Tibial artery (tissue), 4 donors: ENCODE measurements at regions not wholly inside any gene's neighbourhood (a gene's known extent, or its start where the extent isn't known, plus 50 kb on each side); places are given as distances from the start of the nearest gene placed in this dataset.

Source experiments
- DNase-seq, 2 donors: peaks; one replicate each; pipeline ENCODE4 v3.0.0-alpha.2; 2019
- H3K27ac ChIP-seq, 2 donors: fragments of 200-600 bp; sonication (generic) in 1 of 2; 1 replicate in 1 of 2; 2 replicates in 1 of 2; pipeline ENCODE4 v1.5.1; 2018 to 2019; ENCODE audit warnings: mild to moderate bottlenecking in 1 of 2
- H3K27me3 ChIP-seq, 2 donors: fragments of 200-600 bp; sonication (generic) in 1 of 2; one replicate each; pipeline versions ENCODE4 v1.5.1 to v1.6.0; 2016 to 2019
- H3K36me3 ChIP-seq, 3 donors: fragments of 200-600 bp; sonication (generic) in 2 of 3; one replicate each; pipeline ENCODE4 v1.5.1; 2016 to 2019; ENCODE audit warnings: mild to moderate bottlenecking in 2 of 3
- H3K4me1 ChIP-seq, 4 donors: fragments of 200-600 bp; sonication (generic) in 2 of 4; 1 replicate in 3 of 4; 2 replicates in 1 of 4; pipeline ENCODE4 v1.5.1; 2016 to 2019
- H3K4me3 ChIP-seq, 2 donors: fragments of 200-600 bp; sonication (generic) in 1 of 2; 1 replicate in 1 of 2; 2 replicates in 1 of 2; pipeline ENCODE4 v1.5.1; 2018 to 2019; ENCODE audit warnings: mild to moderate bottlenecking in 2 of 2
- H3K9me3 ChIP-seq, 3 donors: fragments of 200-600 bp; sonication (generic) in 1 of 3; one replicate each; pipeline ENCODE4 v1.5.1; 2016 to 2019
- intact Hi-C: fragments of 100-400 bp; cut with DNase I; formaldehyde crosslinking; loops from one replicate; pipeline ENCODE4 v1.15.0; 2023; ENCODE audit warnings: low total_unique reads
- TF ChIP-seq, protein P1 (sequence below), 2 experiments: fragments of 200-600 bp in 1 of 2; fragments of 450-650 bp in 1 of 2; IDR thresholded peaks; one replicate each; pipeline ENCODE4 v1.5.1; 2017 to 2019; ENCODE audit warnings: antibody characterized with exemption in 2 of 2, mild to moderate bottlenecking in 1 of 2, moderate library complexity in 1 of 2

DNA sequence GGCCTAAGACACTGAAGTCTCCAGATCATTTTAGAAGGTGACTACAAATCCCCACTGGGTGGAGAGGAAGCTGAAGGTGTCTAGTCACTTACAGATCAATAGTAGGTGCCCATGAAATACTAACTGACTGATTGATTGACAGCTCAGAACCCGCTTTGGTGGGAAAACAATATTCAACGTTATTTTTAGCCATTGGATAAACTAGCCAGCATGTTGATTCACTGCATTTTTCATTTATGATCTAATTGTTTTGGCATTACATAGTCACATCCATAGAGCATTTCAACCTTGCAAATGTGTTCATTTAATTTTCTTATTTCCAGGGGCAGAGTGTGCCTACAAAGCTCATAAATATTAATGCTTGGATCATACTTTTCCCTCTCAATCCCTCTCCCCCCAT, 162.3 kb downstream of the MREG start:
- intact Hi-C loops = no loop called here
- TF ChIP-seq, protein P1, sequence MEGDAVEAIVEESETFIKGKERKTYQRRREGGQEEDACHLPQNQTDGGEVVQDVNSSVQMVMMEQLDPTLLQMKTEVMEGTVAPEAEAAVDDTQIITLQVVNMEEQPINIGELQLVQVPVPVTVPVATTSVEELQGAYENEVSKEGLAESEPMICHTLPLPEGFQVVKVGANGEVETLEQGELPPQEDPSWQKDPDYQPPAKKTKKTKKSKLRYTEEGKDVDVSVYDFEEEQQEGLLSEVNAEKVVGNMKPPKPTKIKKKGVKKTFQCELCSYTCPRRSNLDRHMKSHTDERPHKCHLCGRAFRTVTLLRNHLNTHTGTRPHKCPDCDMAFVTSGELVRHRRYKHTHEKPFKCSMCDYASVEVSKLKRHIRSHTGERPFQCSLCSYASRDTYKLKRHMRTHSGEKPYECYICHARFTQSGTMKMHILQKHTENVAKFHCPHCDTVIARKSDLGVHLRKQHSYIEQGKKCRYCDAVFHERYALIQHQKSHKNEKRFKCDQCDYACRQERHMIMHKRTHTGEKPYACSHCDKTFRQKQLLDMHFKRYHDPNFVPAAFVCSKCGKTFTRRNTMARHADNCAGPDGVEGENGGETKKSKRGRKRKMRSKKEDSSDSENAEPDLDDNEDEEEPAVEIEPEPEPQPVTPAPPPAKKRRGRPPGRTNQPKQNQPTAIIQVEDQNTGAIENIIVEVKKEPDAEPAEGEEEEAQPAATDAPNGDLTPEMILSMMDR (IDR thresholded peaks at IDR 0.05) = no peak
- Histone ChIP-seq H3K27me3 (no peaks in the 10 kb centered on the region), H3K4me1 (peaks cover 0 to 42% (median 18%) of the 10 kb centered on the region in 4 donors), H3K4me3 (no peak overlapping the region), H3K27ac (peak overlapping the region; percentile 59 to 72), H3K9me3 (no peaks in the 10 kb centered on the region), H3K36me3 (no peaks in the 10 kb centered on the region)
- no peak for DNase-seq

DNA sequence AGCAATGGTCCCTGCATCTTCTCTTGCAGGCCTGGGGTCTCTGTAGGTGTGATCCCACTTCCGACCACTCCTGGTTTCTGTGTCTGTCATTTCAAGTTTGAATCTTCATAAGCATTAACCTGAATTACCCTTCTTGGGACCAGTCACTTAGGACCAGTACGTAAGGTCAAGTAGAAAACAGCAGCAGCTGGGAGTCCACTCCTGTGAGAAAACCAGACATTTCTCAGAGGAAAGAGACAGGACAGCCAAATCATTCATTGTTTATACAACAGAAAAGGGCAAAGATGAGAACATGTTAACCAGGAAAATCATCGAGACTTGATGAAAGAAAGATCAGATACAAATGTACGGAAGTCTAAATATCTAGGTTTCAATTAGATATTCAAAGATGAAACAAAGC, 163.0 kb downstream of the MREG start:
- intact Hi-C loops = no loop called here
- peak overlapping the region; percentile 59 to 72 for H3K27ac ChIP-seq
- no peaks in the 10 kb centered on the region for H3K9me3 ChIP-seq
- peaks cover 0 to 42% (median 18%) of the 10 kb centered on the region in 4 donors for H3K4me1 ChIP-seq
- no peaks in the 10 kb centered on the region for H3K27me3 ChIP-seq
- DNase-seq = no peak
- H3K4me3 ChIP-seq = no peak overlapping the region
- no peaks in the 10 kb centered on the region for H3K36me3 ChIP-seq
- TF ChIP-seq, protein P1 (IDR thresholded peaks at IDR 0.05) = no peak

DNA sequence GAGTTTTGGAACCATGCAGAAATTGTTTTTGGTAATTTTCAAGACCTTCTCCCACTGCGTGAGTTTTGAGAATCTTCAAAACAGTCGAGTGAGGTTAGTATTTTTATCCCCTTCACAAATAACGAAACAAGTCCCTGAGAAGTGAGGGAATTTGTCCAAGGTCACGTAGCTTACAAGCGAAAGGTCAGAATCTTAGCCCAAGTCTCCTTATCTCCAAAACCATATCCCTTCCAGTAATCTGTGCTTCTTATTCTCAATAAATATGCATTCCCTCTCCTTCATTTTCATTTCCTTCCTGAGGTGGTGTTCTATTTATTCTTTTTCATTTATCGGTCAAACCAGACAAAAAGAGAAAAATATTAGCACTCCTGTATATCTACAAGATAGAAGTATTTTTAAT, 163.6 kb downstream of the MREG start:
- Histone ChIP-seq H3K27ac (peak overlapping the region; percentile 59 to 72), H3K27me3 (no peaks in the 10 kb centered on the region), H3K4me3 (no peak overlapping the region), H3K36me3 (no peaks in the 10 kb centered on the region), H3K4me1 (peaks cover 0 to 44% (median 18%) of the 10 kb centered on the region in 4 donors), H3K9me3 (no peaks in the 10 kb centered on the region)
- DNase-seq = no peak
- TF ChIP-seq, protein P1 (IDR thresholded peaks at IDR 0.05) = no peak
- intact Hi-C loops = loop anchor here (10.0 kb wide), 1 partner anchor 405 kb away; no protein-coding TSS in a partner anchor

DNA sequence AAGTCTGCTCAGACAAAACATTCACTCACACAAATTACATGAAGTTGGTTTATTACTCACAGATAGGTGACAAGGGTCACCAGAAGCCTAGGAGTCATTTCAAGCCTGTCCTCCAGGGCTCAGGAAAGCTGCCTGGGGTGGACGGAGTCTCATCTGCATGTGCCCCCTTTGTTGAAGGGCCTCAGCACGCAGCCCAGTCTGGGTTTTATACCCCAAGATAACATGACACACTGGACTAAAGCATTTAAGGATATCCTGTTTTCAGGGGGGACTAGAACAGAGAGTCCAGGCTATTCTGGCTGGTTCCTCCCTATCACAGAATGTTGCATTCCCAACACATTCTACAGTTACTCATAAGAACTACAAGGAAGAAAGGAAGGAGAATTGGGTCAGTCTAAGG, 164.7 kb downstream of the MREG start:
- TF ChIP-seq, protein P1 (IDR thresholded peaks at IDR 0.05) = no peak
- intact Hi-C loops = loop anchor here (10.0 kb wide), 1 partner anchor 404 kb away; no protein-coding TSS in a partner anchor
- Histone ChIP-seq H3K27ac (peak overlapping the region in 1 of 2 donors; percentile 72), H3K36me3 (no peaks in the 10 kb centered on the region), H3K9me3 (no peaks in the 10 kb centered on the region), H3K4me1 (peaks cover 0 to 55% (median 27%) of the 10 kb centered on the region in 4 donors), H3K4me3 (no peak overlapping the region), H3K27me3 (no peaks in the 10 kb centered on the region)
- DNase-seq = no peak

DNA sequence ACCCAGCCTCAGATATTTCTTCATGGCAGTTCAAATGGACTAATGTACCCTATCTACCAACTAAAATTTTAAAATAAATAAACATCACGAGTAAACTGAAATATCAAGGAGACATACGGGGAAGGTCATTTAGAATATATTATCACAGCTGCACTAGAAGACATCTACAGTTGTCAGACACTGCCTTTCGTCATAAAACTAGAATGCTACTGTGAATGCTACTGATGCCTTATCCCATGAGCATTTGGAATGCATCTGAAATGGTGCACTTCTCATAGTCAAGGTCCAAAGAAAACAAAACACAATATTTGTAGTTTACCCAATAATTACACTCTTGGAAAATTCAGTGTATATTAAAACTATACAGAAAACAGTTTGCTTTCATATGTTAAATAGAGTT, 165.2 kb downstream of the MREG start:
- Histone ChIP-seq H3K4me3 (no peak overlapping the region), H3K4me1 (peaks cover 0 to 59% (median 31%) of the 10 kb centered on the region in 4 donors), H3K9me3 (no peaks in the 10 kb centered on the region), H3K27ac (no peak overlapping the region), H3K27me3 (no peaks in the 10 kb centered on the region), H3K36me3 (no peaks in the 10 kb centered on the region)
- intact Hi-C loops = loop anchor here (10.0 kb wide), 1 partner anchor 403 kb away; no protein-coding TSS in a partner anchor
- DNase-seq = no peak
- TF ChIP-seq, protein P1 (IDR thresholded peaks at IDR 0.05) = no peak

DNA sequence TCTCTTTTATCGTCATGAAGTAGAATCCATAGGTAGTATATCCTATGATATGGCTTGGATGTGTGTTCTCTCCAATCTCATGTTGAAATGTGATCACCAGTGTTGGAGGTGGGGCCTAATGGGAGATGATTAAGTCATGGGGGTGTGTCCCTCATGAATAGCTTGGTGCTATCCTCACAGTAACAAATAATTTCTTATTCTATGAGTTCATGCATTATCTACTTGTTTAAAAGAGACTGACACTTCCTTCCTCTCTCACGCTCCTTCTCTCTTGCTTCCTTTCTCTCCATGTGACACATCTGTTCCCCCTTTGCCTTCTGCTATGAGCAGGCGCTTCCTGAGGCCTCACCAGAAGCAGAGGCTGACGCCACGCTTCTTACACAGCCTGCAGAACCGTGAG, 165.6 kb downstream of the MREG start:
- Histone ChIP-seq H3K27ac (no peak overlapping the region), H3K4me3 (no peak overlapping the region), H3K36me3 (no peaks in the 10 kb centered on the region), H3K4me1 (peaks cover 0 to 64% (median 35%) of the 10 kb centered on the region in 4 donors), H3K27me3 (no peaks in the 10 kb centered on the region), H3K9me3 (no peaks in the 10 kb centered on the region)
- intact Hi-C loops = loop anchor here (10.0 kb wide), 1 partner anchor 403 kb away; no protein-coding TSS in a partner anchor
- no peak for DNase-seq
- TF ChIP-seq, protein P1 (IDR thresholded peaks at IDR 0.05) = no peak
